ENCODE measurements at regions not wholly inside any gene's neighbourhood (a gene's known extent, or its start where the extent isn't known, plus 50 kb on each side); places are given as distances from the start of the nearest gene placed in this dataset.
A peak's percentile ranks its signal among the peaks of the same experiment; 100 is the strongest.
"Not testable (repeated sequence)": the region's sequence is repeated elsewhere in the genome, so short reads cannot be mapped to it uniquely, and the experiment has no call there.

DNA sequence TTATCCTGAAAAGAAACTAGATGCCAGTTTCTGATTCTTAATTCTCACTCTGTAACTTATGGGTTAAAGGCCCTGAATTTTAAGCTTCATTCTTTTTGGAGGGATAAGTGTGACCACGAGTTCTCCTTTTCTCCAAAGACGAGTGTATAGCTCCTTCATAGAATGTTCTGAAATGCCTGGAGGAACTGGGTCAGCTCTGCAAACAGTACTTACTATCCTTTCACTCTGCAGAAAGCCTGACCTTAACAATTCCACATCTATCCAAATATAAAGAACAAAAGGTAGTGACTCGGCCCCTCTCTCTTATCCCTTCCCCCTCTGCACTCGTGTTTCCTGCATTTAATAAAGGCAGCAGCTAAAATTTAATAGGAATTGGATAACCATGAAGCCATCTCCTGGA is 150.5 kb downstream of the LYPLAL1 start:
- peaks cover 38% of the 10 kb centered on the region for H3K4me1 Mint-ChIP-seq (ENCODE audit: low read depth)
- peaks cover 11% of the 10 kb centered on the region for H3K9me3 Mint-ChIP-seq (ENCODE audit: low read depth)
- TF ChIP-seq, protein P1, sequence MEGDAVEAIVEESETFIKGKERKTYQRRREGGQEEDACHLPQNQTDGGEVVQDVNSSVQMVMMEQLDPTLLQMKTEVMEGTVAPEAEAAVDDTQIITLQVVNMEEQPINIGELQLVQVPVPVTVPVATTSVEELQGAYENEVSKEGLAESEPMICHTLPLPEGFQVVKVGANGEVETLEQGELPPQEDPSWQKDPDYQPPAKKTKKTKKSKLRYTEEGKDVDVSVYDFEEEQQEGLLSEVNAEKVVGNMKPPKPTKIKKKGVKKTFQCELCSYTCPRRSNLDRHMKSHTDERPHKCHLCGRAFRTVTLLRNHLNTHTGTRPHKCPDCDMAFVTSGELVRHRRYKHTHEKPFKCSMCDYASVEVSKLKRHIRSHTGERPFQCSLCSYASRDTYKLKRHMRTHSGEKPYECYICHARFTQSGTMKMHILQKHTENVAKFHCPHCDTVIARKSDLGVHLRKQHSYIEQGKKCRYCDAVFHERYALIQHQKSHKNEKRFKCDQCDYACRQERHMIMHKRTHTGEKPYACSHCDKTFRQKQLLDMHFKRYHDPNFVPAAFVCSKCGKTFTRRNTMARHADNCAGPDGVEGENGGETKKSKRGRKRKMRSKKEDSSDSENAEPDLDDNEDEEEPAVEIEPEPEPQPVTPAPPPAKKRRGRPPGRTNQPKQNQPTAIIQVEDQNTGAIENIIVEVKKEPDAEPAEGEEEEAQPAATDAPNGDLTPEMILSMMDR (IDR thresholded peaks at IDR 0.05): no peak
- no peak for DNase-seq (ENCODE audit: low spot score)
- H3K27ac Mint-ChIP-seq (ENCODE audit: unreplicated experiment): no peak overlapping the region
- H3K4me3 Mint-ChIP-seq (ENCODE audit: unreplicated experiment): no peak overlapping the region
- H3K27me3 Mint-ChIP-seq (ENCODE audit: low read depth): no peaks in the 10 kb centered on the region
- peaks cover 3% of the 10 kb centered on the region for H3K36me3 Mint-ChIP-seq (ENCODE audit: low read depth)

DNA sequence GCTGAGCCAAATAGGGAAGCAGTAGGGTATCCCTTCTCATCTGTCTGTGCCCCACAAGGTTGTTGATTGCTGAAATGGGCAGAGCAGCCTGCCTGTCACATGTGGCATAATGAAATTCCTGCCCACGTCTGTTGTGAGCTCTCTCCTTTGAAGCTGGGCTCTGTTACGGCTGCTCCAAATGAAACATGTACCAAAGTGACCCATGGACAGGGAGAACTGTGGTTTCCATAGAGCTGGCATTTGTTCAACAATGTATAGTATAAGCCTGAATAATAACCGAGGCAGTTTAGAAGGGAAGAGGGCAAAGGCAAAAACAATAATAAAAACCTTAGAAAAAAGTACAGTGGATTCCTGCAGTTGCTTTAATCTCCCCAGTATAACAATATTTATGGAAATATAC is 149.7 kb downstream of the LYPLAL1 start:
- H3K9me3 Mint-ChIP-seq (ENCODE audit: low read depth): peaks cover 11% of the 10 kb centered on the region
- no peak overlapping the region for H3K4me3 Mint-ChIP-seq (ENCODE audit: unreplicated experiment)
- peaks cover 3% of the 10 kb centered on the region for H3K36me3 Mint-ChIP-seq (ENCODE audit: low read depth)
- no peaks in the 10 kb centered on the region for H3K27me3 Mint-ChIP-seq (ENCODE audit: low read depth)
- peaks cover 38% of the 10 kb centered on the region for H3K4me1 Mint-ChIP-seq (ENCODE audit: low read depth)
- TF ChIP-seq, protein P1 (IDR thresholded peaks at IDR 0.05): no peak
- peak overlapping the region; percentile 14 for H3K27ac Mint-ChIP-seq (ENCODE audit: unreplicated experiment)
- no peak for DNase-seq (ENCODE audit: low spot score)

GRCh38 chr1:219322766-219323165 is 149.1 kb downstream of the LYPLAL1 start:
- H3K27ac Mint-ChIP-seq (ENCODE audit: unreplicated experiment): no peak overlapping the region
- no peak for DNase-seq (ENCODE audit: low spot score)
- TF ChIP-seq, protein P1 (IDR thresholded peaks at IDR 0.05): no peak
- H3K4me3 Mint-ChIP-seq (ENCODE audit: unreplicated experiment): no peak overlapping the region
- H3K9me3 Mint-ChIP-seq (ENCODE audit: low read depth): peaks cover 4% of the 10 kb centered on the region
- no peaks in the 10 kb centered on the region for H3K27me3 Mint-ChIP-seq (ENCODE audit: low read depth)
- no peaks in the 10 kb centered on the region for H3K36me3 Mint-ChIP-seq (ENCODE audit: low read depth)
- peaks cover 42% of the 10 kb centered on the region for H3K4me1 Mint-ChIP-seq (ENCODE audit: low read depth)

DNA sequence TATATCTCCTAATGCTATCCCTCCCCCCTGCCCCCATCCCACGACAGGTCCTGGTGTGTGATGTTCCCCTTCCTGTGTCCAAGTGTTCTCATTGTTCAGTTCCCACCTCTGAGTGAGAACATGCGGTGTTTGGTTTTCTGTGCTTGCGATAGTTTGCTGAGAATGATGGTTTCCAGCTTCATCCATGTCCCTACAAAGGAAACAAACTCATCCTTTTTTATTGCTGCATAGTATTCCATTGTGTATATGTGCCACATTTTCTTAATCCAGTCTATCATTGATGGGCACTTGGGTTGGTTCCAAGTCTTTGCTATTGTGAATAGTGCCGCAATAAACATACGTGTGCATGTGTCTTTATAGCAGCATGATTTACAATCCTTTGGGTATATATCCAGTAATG is 146.9 kb downstream of the LYPLAL1 start:
- not testable (repeated sequence) for H3K27ac Mint-ChIP-seq (ENCODE audit: unreplicated experiment); H3K27me3 Mint-ChIP-seq (ENCODE audit: low read depth); H3K36me3 Mint-ChIP-seq (ENCODE audit: low read depth)

DNA sequence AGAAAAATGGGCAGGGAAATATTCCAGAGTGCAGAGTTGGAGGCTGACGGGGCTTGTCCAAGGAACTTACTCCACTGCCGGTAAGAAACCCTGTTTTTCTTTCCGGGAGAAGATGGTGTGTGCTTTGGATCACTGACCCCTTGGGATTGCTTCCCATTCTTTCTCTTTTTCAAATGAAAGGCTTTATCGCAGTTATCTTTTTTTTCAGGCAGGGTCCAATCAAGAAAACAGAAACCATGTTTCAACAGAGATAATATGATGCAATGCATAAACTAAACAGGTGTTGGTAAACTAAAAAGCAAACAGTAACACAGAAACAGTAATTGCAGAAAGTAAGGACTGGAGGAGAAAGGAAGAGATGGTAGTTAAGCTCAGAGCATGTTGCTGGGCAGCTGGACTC is 145.1 kb downstream of the LYPLAL1 start:
- TF ChIP-seq, protein P1 (IDR thresholded peaks at IDR 0.05): no peak
- H3K27ac Mint-ChIP-seq (ENCODE audit: unreplicated experiment): no peak overlapping the region
- H3K27me3 Mint-ChIP-seq (ENCODE audit: low read depth): no peaks in the 10 kb centered on the region
- peaks cover 6% of the 10 kb centered on the region for H3K36me3 Mint-ChIP-seq (ENCODE audit: low read depth)
- peaks cover 15% of the 10 kb centered on the region for H3K9me3 Mint-ChIP-seq (ENCODE audit: low read depth)
- H3K4me1 Mint-ChIP-seq (ENCODE audit: low read depth): peaks cover 32% of the 10 kb centered on the region
- no peak for DNase-seq (ENCODE audit: low spot score)
- H3K4me3 Mint-ChIP-seq (ENCODE audit: unreplicated experiment): no peak overlapping the region

More for the DNA sequence above, 146.9 kb downstream of the LYPLAL1 start:
- DNase-seq (ENCODE audit: low spot score); H3K4me3 Mint-ChIP-seq (ENCODE audit: unreplicated experiment); H3K9me3 Mint-ChIP-seq (ENCODE audit: low read depth): not testable (repeated sequence)
- H3K4me1 Mint-ChIP-seq (ENCODE audit: low read depth): peaks cover 49% of the 10 kb centered on the region

DNA sequence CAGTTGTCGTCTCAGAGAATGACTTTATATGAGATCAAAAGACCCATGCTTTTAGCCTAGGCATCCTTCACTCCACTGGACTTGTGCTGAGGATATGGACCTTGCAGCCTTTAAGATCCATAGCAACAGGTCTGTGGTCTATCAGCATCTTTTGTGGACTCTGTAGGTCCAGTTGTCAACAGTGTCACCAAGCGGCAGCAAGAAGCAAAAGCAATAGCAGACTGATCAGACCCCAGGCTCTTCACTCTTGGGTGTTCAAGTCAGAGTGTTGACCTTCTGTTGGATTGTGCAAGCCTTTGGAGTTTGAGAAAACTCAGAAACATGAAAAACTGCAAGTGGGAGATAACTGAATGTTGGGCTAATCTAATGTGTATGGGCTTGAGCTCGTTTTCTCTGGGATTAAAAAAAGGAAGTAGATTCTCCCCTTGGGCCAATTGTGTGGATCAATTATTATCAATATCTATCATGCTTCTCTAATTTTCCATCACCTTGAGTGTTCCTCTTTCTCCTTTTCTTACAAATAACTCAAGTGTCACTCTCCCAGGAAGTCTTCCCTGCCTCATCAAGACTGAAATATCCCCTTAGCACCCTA is 144.2 kb downstream of the LYPLAL1 start:
- H3K36me3 Mint-ChIP-seq (ENCODE audit: low read depth): peaks cover 6% of the 10 kb centered on the region
- no peak for DNase-seq (ENCODE audit: low spot score)
- H3K9me3 Mint-ChIP-seq (ENCODE audit: low read depth): peaks cover 15% of the 10 kb centered on the region
- peaks cover 25% of the 10 kb centered on the region for H3K4me1 Mint-ChIP-seq (ENCODE audit: low read depth)
- H3K4me3 Mint-ChIP-seq (ENCODE audit: unreplicated experiment): no peak overlapping the region
- no peaks in the 10 kb centered on the region for H3K27me3 Mint-ChIP-seq (ENCODE audit: low read depth)
- peak overlapping the region; percentile 22 for H3K27ac Mint-ChIP-seq (ENCODE audit: unreplicated experiment)
- TF ChIP-seq, protein P1 (IDR thresholded peaks at IDR 0.05): peak; percentile 70
